ENCODE measurements at regions not wholly inside any gene's neighbourhood (a gene's known extent, or its start where the extent isn't known, plus 50 kb on each side); places are given as distances from the start of the nearest gene placed in this dataset.

- intact Hi-C loops (cut with micrococcal nuclease): no loop called here
These were observed 625.1 kb downstream of the PRELID2 start for GRCh38 chr5:145210020-145210419.

GRCh38 chr5:145205546-145205945 lies 629.6 kb downstream of the PRELID2 start:
- intact Hi-C loops (cut with micrococcal nuclease): no loop called here

- intact Hi-C loops (cut with micrococcal nuclease): no loop called here
These were observed 630.4 kb downstream of the PRELID2 start for GRCh38 chr5:145204743-145205142.

- intact Hi-C loops (cut with micrococcal nuclease): no loop called here
These were observed 631.9 kb downstream of the PRELID2 start for GRCh38 chr5:145203193-145203592.

GRCh38 chr5:145198525-145199260 lies 636.4 kb downstream of the PRELID2 start:
- intact Hi-C loops (cut with micrococcal nuclease): no loop called here

- intact Hi-C loops (cut with micrococcal nuclease): no loop called here
These were observed 645.4 kb downstream of the PRELID2 start for GRCh38 chr5:145189746-145190145.

GRCh38 chr5:145180371-145180770 lies 654.8 kb downstream of the PRELID2 start:
- intact Hi-C loops (cut with micrococcal nuclease): no loop called here

- intact Hi-C loops (cut with micrococcal nuclease): no loop called here
These were observed 656.3 kb downstream of the PRELID2 start for GRCh38 chr5:145178641-145179523.

- intact Hi-C loops (cut with micrococcal nuclease): no loop called here
These were observed 659.1 kb downstream of the PRELID2 start for GRCh38 chr5:145176041-145176440.

GRCh38 chr5:145166110-145166509 lies 669.0 kb downstream of the PRELID2 start:
- intact Hi-C loops (cut with micrococcal nuclease): no loop called here

GRCh38 chr5:145163876-145164275 lies 671.3 kb downstream of the PRELID2 start:
- intact Hi-C loops (cut with micrococcal nuclease): no loop called here

- intact Hi-C loops (cut with micrococcal nuclease): no loop called here
These were observed 672.5 kb downstream of the PRELID2 start for GRCh38 chr5:145162626-145163025.

GRCh38 chr5:145161391-145161790 lies 673.8 kb downstream of the PRELID2 start:
- intact Hi-C loops (cut with micrococcal nuclease): no loop called here

GRCh38 chr5:145160679-145161078 lies 674.5 kb downstream of the PRELID2 start:
- intact Hi-C loops (cut with micrococcal nuclease): no loop called here

- intact Hi-C loops (cut with micrococcal nuclease): no loop called here
These were observed 676.4 kb downstream of the PRELID2 start for GRCh38 chr5:145158730-145159129.

- intact Hi-C loops (cut with micrococcal nuclease): no loop called here
These were observed 677.3 kb downstream of the PRELID2 start for GRCh38 chr5:145157841-145158240.

- intact Hi-C loops (cut with micrococcal nuclease): no loop called here
These were observed 693.6 kb downstream of the PRELID2 start for GRCh38 chr5:145141534-145141933.

- intact Hi-C loops (cut with micrococcal nuclease): no loop called here
These were observed 704.1 kb downstream of the PRELID2 start for GRCh38 chr5:145130996-145131395.

- intact Hi-C loops (cut with micrococcal nuclease): no loop called here
These were observed 705.3 kb downstream of the PRELID2 start for GRCh38 chr5:145129797-145130196.

GRCh38 chr5:145124806-145125205 lies 710.3 kb downstream of the PRELID2 start:
- intact Hi-C loops (cut with micrococcal nuclease): no loop called here

GRCh38 chr5:145118611-145119010 lies 716.5 kb downstream of the PRELID2 start:
- intact Hi-C loops (cut with micrococcal nuclease): no loop called here

- intact Hi-C loops (cut with micrococcal nuclease): no loop called here
These were observed 717.0 kb downstream of the PRELID2 start for GRCh38 chr5:145118127-145118526.

- intact Hi-C loops (cut with micrococcal nuclease): no loop called here
These were observed 717.9 kb downstream of the PRELID2 start for GRCh38 chr5:145117285-145117684.
